HL-60 (cell line): ENCODE measurements at regions not wholly inside any gene's neighbourhood (a gene's known extent, or its start where the extent isn't known, plus 50 kb on each side); places are given as distances from the start of the nearest gene placed in this dataset.

ENCODE experiments used
- DNase-seq, 2 experiments: peaks; one replicate each; pipeline ENCODE4 v3.0.0-alpha.2; 2010 to 2020; ENCODE audit warnings: low read depth in 1 of 2, low spot score in 1 of 2
- H3K27ac ChIP-seq: fragments of 250-450 bp; sonication (Bioruptor Pico); replicated peaks from 2 replicates; pipeline ENCODE4 v1.5.1; 2020; ENCODE audit warnings: mild to moderate bottlenecking, moderate library complexity
- H3K27me3 ChIP-seq: fragments of 250-450 bp; sonication (Bioruptor Pico); 2 replicates; pipeline ENCODE4 v1.5.1; 2021; ENCODE audit warnings: mild to moderate bottlenecking, moderate library complexity; ENCODE audit not compliant: insufficient read depth, poor library complexity, severe bottlenecking
- H3K4me3 ChIP-seq: replicated peaks from 2 replicates; pipeline ENCODE4 v1.5.1; 2011; ENCODE audit warnings: mild to moderate bottlenecking, control low read depth, low read length; ENCODE audit not compliant: insufficient read depth
- GABPA ChIP-seq: IDR thresholded peaks from 2 replicates; pipeline ENCODE4 v1.6.1; 2012; ENCODE audit warnings: low read depth
- POLR2AphosphoS5 ChIP-seq: IDR thresholded peaks from 2 replicates; pipeline ENCODE4 v1.6.1; 2012; ENCODE audit warnings: low read depth
- SPI1 ChIP-seq: IDR thresholded peaks from 2 replicates; pipeline ENCODE4 v1.6.1; 2012; ENCODE audit warnings: low read depth, mild to moderate bottlenecking, borderline replicate concordance
- TF ChIP-seq, protein P1 (sequence below): IDR thresholded peaks from one replicate; pipeline ENCODE4 v1.5.1; 2011; ENCODE audit warnings: low read length, control low read depth, inconsistent platforms; ENCODE audit not compliant: insufficient read depth
- TF ChIP-seq, protein P2 (sequence below): IDR thresholded peaks from 2 replicates; pipeline ENCODE4 v1.6.1; 2012; ENCODE audit warnings: low read depth; ENCODE audit not compliant: insufficient replicate concordance

DNA sequence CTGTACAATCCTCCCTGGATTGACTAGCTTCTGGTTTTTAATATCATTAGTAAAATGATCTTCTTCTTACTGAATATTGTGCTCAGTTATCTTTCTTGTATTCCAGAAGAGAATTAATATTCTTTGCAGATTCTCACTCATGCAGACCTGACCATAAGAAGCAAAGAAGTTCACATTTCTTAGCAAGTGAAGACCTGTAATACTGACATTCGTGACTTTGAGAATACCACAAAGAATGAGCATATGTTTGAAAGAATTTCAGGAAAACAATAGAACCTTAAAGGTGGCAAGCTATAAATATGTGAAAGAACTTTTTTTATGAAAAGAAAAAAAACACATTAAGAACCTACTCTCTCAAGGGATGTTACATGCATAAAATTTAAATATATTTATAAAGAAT is 371.6 kb downstream of the JRKL start:
- H3K27ac ChIP-seq, result no peak overlapping the region
- no peak overlapping the region for H3K4me3 ChIP-seq
- no peaks in the 10 kb centered on the region for H3K27me3 ChIP-seq
- DNase-seq, result no peak
- TF ChIP-seq, protein P1, sequence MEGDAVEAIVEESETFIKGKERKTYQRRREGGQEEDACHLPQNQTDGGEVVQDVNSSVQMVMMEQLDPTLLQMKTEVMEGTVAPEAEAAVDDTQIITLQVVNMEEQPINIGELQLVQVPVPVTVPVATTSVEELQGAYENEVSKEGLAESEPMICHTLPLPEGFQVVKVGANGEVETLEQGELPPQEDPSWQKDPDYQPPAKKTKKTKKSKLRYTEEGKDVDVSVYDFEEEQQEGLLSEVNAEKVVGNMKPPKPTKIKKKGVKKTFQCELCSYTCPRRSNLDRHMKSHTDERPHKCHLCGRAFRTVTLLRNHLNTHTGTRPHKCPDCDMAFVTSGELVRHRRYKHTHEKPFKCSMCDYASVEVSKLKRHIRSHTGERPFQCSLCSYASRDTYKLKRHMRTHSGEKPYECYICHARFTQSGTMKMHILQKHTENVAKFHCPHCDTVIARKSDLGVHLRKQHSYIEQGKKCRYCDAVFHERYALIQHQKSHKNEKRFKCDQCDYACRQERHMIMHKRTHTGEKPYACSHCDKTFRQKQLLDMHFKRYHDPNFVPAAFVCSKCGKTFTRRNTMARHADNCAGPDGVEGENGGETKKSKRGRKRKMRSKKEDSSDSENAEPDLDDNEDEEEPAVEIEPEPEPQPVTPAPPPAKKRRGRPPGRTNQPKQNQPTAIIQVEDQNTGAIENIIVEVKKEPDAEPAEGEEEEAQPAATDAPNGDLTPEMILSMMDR, result no peak
- TF ChIP-seq SPI1 (no peak), POLR2AphosphoS5 (no peak), GABPA (no peak)
- TF ChIP-seq, protein P2, sequence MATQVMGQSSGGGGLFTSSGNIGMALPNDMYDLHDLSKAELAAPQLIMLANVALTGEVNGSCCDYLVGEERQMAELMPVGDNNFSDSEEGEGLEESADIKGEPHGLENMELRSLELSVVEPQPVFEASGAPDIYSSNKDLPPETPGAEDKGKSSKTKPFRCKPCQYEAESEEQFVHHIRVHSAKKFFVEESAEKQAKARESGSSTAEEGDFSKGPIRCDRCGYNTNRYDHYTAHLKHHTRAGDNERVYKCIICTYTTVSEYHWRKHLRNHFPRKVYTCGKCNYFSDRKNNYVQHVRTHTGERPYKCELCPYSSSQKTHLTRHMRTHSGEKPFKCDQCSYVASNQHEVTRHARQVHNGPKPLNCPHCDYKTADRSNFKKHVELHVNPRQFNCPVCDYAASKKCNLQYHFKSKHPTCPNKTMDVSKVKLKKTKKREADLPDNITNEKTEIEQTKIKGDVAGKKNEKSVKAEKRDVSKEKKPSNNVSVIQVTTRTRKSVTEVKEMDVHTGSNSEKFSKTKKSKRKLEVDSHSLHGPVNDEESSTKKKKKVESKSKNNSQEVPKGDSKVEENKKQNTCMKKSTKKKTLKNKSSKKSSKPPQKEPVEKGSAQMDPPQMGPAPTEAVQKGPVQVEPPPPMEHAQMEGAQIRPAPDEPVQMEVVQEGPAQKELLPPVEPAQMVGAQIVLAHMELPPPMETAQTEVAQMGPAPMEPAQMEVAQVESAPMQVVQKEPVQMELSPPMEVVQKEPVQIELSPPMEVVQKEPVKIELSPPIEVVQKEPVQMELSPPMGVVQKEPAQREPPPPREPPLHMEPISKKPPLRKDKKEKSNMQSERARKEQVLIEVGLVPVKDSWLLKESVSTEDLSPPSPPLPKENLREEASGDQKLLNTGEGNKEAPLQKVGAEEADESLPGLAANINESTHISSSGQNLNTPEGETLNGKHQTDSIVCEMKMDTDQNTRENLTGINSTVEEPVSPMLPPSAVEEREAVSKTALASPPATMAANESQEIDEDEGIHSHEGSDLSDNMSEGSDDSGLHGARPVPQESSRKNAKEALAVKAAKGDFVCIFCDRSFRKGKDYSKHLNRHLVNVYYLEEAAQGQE, result no peak

DNA sequence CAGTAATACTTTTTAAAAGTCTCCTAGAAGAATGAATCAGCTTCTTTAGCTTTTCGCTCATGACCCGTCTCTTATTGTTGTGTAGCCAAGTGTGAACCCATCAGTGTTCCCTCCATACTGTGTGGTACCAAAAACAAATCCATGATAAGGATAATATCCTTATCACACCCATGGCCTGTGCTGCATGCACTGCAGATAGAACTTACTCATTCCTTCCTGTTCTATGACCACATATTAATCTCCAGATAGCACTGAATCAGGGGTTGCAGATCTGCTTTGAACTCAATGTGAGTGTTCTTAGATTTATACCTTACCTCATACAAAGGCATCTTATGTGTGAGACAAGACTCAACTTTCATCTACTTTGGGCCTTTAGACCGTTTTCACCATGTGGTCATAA is 373.4 kb downstream of the JRKL start:
- Histone ChIP-seq H3K27ac (no peak overlapping the region), H3K27me3 (no peaks in the 10 kb centered on the region), H3K4me3 (no peak overlapping the region)
- DNase-seq, result no peak
- TF ChIP-seq GABPA, result no peak
- TF ChIP-seq, protein P2, result no peak
- no peak for TF ChIP-seq POLR2AphosphoS5
- no peak for TF ChIP-seq SPI1
- TF ChIP-seq, protein P1, result no peak

DNA sequence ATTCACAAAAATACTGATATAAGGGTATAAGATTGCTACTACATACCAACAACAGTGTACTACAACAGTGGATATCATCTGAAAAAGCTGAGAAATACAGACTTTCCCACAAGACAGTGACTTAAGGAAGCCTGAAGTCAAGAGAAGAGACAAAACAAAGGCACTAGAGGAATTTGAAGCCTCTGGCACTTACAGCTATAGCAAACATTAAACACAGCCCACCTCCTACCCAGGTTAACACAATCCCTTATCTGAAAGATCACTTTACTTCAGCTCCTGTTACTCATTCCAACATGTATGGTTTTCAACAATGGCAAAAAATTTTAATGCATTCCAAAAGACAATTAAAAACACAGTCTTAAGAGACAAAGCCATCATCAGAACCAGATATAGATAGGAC is 388.5 kb downstream of the JRKL start:
- Histone ChIP-seq H3K27me3 (no peaks in the 10 kb centered on the region), H3K27ac (no peak overlapping the region), H3K4me3 (no peak overlapping the region)
- DNase-seq, result no peak
- TF ChIP-seq SPI1, result no peak
- TF ChIP-seq, protein P2, result no peak
- no peak for TF ChIP-seq GABPA
- no peak for TF ChIP-seq POLR2AphosphoS5
- TF ChIP-seq, protein P1, result no peak
